NCI-H2081 treated with DMSO at 0.1 percent for 48 hours (cell line): ENCODE measurements at regions not wholly inside any gene's neighbourhood (a gene's known extent, or its start where the extent isn't known, plus 50 kb on each side); places are given as distances from the start of the nearest gene placed in this dataset.

Experiments used
- DNase-seq: peaks from one replicate; lab custom pipeline; 2025; lab: John Stamatoyannopoulos, UW

DNA sequence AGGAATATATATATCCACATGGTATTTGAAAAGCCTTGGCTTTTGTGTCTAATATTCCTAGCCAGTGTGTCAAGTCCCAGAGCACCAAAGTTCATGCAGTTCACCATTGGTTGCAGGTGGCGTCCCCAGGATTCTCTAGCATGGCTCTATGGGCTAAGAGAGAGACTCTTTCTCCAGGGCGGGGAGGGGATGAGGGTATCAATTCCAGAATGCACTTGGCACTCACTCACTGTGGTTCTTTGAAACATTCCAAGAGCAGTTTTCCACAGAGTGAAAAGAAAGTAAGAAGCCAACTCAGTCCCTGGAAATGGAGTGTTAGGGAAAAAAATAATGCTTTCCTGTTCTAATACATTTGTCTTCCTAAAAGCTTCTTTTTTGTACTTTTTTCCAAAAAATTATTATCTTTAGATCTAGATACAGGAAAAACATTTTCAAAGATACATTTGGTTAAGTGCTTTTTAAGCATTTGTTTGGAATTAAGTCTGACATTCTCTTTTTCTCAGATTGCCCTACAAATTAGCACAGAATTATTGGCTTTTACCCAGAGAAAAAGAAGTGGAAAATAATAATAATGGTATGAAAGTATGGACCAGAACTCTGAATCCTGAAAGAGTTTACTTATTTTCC is 239.9 kb downstream of the PAX3 start:
- DNase-seq: no peak

DNA sequence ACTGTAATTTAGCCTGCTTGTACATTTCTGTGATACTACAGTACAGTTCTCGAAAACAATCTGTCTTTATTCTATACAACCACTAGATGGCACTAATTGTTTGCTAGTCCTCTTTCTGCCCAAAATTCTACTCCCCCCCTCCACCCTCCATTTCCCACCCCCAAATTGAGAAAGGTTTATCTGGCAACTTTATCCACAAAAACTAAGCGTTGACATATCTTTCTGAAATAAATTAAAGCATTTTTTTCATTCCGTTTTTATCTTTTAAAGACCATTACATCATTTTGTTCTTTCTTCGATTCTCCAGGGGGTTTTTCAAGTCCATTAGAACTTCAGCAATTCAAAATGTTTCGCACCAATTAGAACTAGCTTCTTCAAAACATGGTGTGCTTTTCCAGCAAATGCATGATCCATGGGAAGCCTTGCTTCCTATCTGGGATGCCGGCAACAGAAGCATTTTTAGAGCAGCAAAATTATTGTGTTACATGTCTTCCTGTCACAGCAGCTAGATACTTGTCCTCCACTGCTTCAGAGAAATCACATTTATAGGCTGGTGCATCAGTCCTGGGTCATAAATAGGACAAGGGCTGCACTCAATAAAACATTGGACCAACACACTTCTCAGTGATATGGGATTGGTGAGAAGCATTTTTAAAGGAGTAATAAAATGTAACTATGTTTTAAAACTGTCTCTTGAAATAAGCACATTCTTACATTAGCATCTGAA is 241.3 kb downstream of the PAX3 start:
- no peak for DNase-seq

- DNase-seq: no peak
Measured at GRCh38 chr2:222055328-222055727, 243.5 kb downstream of the PAX3 start.

DNA sequence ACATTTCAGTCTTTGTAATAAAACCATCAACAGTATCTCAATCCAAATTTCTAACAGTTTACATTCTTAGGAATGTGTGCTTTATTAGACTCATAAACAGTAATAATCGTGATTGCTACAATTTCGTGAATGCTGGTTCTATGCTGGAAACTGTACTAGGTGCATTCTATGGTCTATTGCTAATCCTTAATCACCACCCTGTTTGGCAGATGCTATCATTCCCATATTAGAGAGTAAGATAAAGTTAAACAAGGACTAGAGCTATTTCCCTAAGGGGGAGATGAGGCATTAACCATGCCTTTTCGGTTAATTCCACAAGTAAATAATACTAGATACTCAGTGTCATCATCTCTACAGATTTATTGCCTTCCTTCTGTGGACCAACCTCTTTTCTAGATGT is 244.0 kb downstream of the PAX3 start:
- DNase-seq: no peak

DNA sequence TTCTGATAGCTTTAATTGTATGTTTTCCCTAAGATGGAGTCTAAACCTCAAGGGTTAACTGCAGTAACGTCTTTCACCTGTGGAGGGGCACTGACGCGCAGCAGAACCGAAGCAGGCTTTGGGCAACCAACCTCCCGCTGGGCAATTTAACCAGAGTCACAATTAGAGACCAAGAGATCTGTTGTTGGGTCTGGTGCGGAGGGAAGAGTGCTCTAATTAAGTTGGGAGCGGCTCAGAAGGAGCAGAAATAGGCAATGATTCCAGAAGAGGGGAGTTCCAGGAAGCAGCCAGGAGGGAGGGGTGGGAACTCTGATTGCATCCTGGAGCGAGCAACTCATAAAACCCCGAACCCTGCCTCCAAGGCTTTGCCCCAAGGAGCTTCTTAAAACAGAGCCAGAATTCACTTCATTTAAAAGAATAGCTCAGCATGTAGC is 245.8 kb downstream of the PAX3 start:
- DNase-seq: no peak

GRCh38 chr2:222050981-222051380 is 247.8 kb downstream of the PAX3 start:
- DNase-seq: no peak

- no peak for DNase-seq
Measured at GRCh38 chr2:222049946-222050345, 248.9 kb downstream of the PAX3 start.

GRCh38 chr2:222043897-222044296 is 254.9 kb downstream of the PAX3 start:
- DNase-seq: no peak

GRCh38 chr2:222042666-222043065 is 256.1 kb downstream of the PAX3 start:
- no peak for DNase-seq

- DNase-seq: no peak
Measured at GRCh38 chr2:222040333-222040732, 258.5 kb downstream of the PAX3 start.

DNA sequence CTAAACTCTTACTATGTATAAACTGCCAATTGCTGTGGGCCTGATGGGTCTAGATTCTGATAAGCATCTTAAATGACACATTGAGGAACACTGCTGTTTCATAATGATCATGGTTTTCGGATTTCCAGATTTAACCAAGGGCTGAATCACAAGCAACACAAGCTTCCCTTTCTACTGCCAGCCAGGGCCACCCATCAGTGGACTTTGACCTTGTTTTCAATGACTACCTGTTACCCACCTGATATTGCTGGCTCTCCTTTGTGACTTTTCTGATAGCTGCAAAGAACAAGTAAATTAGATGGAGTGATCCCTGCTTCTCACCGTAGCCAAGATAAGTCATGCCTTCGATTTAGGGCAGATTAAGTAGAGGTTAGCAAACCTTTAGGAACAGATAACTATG is 259.0 kb downstream of the PAX3 start:
- no peak for DNase-seq

DNA sequence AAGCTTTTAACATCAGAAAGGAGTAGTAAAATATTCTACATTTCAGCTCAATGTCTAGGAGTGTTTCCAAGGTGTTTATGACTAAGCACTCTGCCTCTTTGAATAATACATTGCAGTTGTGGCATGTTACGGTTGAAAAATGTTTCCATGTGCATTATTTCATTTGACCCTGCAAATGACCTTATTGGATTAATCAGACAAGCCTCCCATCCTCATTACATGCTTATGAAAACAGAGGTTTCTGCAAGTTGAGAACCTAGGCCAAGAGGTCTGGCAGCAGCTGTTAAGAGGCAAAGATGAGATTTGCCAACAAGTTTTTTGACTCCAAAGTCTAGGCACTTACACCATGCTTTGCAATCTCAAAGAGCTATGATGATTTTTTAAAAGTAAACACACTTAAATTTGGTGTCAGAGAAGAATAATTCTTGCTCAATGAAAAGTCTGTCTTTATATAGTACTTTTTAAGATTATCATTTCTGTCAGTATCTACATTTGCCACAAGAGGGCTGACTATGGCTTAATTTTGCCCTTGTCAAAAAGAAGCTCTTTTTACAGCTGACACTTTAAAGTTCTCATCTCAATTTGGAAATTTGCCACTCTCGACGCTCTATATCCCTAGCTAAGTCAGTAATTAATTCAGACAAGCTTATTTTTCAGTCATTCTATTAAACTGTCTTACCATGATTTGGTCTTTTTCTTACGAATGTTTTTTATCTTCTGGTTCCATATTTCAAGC is 260.6 kb downstream of the PAX3 start:
- no peak for DNase-seq

DNA sequence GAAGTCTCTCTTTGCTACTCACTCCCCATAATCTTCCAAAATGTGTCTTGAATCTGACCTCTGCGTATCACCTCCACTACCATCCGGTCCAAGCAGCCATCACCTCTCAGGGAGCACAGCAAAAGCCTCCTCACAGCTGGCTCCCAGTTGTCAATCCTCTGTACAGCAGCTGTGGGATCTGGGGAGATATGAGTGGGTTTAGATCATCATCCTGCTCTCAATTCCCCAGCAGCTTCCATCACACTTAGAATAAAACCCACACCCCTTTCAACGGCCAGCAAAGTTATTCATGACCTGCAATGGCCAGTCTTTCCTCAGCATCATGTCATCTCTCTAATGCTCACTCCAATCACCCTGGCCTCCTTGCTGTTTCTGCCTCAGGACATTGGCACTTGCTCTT is 261.6 kb downstream of the PAX3 start:
- DNase-seq: no peak

DNA sequence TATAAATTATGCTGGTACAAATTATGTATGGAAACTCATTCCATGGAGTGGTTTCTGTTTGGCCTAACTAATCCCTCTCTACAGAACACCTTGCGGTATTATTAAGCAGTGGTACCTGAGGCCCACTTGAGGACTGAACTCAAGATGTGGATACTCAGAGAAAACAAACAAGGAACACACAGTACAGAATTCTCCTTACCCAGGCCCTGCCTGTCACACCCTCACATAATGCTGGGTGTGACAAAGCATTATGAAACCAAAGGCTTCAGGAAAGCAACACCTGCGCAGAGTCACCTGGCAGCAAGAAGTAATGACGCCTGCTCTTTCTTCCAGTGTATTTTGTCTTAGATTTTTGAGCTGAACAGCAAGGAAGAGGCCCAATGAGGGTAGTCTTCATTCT is 264.7 kb downstream of the PAX3 start:
- no peak for DNase-seq

GRCh38 chr2:222033541-222033940 is 265.3 kb downstream of the PAX3 start:
- no peak for DNase-seq

GRCh38 chr2:222025881-222026271 is 272.9 kb downstream of the PAX3 start:
- DNase-seq: peak; percentile 20

- peak; percentile 4 for DNase-seq
Measured at GRCh38 chr2:222024932-222025880, 273.6 kb downstream of the PAX3 start.

GRCh38 chr2:222017252-222017850 is 281.4 kb downstream of the PAX3 start:
- no peak for DNase-seq

DNA sequence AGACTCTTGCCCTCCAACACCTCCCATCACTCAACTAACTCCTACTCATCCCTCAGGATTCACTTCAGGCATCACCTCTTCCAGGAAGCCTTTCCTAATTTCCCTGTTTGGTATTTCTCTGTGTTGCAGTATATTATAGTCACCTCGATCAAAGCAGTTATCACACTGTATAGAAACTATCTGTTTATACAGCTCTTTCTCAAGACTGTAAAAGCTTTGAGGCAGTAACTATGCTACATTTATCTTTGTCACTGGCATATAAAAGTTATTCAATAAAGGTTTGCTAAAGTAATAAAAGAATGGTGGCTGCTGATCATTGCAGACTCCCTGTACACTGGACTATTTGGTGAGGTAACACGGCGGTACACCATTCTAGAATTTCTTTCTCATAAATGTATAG is 284.9 kb downstream of the PAX3 start:
- no peak for DNase-seq

DNA sequence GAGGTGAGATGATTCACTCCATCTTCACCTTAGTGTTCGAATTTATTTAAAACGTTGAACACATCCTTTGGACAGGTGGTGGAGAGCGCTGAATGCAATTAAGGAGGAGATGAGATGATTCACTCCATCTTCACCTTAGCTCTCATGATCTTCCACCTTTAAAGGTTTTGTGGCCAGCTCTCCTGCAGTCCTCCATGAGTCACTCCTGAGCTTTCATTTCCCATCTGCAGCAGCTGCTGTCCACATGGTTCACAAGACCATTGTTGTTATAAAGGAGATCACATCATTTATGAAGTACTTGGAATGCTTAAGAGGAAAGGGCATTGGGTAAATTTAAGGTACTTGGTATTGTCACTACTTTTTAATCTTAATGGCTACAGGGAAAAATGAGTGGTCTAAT is 298.5 kb downstream of the PAX3 start:
- DNase-seq: no peak

DNA sequence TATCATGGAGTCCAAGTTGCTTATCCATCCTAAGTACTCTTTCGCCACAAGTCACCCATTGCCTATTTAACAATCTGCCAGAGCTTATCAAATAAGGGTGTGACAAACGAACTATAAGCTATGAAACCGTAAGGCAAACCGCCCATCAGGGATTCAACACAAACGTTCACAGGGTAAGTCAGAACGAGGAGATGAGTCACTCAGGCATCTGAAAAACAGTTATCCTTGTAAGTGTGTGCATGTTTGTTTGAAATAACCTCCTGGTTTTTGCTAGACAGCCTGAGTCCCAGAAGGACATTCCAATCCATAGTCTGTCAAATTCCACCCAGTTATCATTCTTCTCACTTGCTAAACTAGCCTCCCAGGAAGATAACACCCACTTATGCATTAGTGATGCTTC is 299.1 kb downstream of the PAX3 start:
- DNase-seq: no peak

DNA sequence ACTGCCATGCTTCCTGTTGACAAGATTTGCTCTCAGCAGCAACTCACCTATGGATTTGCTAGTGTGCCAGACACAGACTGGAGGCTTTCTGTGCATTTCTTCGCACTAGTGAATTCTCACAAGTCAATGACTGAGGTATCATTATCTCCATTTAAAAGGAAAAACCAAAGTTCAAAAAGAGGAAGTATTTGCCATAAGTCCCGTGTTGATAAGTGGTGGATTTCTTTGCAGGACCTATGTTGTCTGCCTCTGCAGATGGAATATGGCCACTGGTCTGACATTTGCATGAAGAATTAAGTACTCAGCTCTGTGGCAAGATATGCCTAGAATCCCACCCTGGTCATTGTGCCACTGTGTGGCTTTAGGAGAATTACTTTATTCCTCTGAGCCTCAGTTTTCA is 299.6 kb downstream of the PAX3 start:
- DNase-seq: no peak
